SK-N-SH treated with all-trans-retinoic acid at 6 μM for 48 hours (cell line): ENCODE measurements at regions not wholly inside any gene's neighbourhood (a gene's known extent, or its start where the extent isn't known, plus 50 kb on each side); places are given as distances from the start of the nearest gene placed in this dataset.

Experiments
- ATAC-seq: fragments of 200-7000 bp; cut with Tn5 transposase; 3 replicates; pipeline ENCODE4 v1.9.1; 2020; ENCODE audit warnings: mild to moderate bottlenecking, moderate library complexity
- ARNTL ChIP-seq: fragments of 450-650 bp; formaldehyde crosslinking; IDR thresholded peaks from 2 replicates; pipeline ENCODE4 v1.5.0; 2020; ENCODE audit warnings: low read depth, mild to moderate bottlenecking, moderate library complexity, borderline replicate concordance
- BACH2 ChIP-seq: fragments of 250-450 bp; sonication (Bioruptor Pico); IDR thresholded peaks from 2 replicates; pipeline ENCODE4 v1.9.0; 2021; ENCODE audit warnings: mild to moderate bottlenecking, borderline replicate concordance
- CREB5 ChIP-seq: fragments of 250-450 bp; sonication (Bioruptor Pico); IDR thresholded peaks from 2 replicates; pipeline ENCODE4 v1.5.1; 2020; ENCODE audit warnings: low read depth, mild to moderate bottlenecking, moderate library complexity
- CSDC2 ChIP-seq: fragments of 250-450 bp; sonication (Bioruptor Pico); IDR thresholded peaks from 2 replicates; pipeline ENCODE4 v1.5.0; 2020; ENCODE audit warnings: mild to moderate bottlenecking, moderate library complexity
- CSRNP3 ChIP-seq: fragments of 250-450 bp; sonication (Bioruptor Pico); IDR thresholded peaks from 2 replicates; pipeline ENCODE4 v1.5.1; 2021; ENCODE audit warnings: mild to moderate bottlenecking, moderate library complexity
- ESRRG ChIP-seq: fragments of 250-450 bp; sonication (Bioruptor Pico); IDR thresholded peaks from 2 replicates; pipeline ENCODE4 v1.6.1; 2021; ENCODE audit warnings: mild to moderate bottlenecking
- GLIS3 ChIP-seq: fragments of 250-450 bp; sonication (Bioruptor Pico); IDR thresholded peaks from 2 replicates; pipeline ENCODE4 v1.5.0; 2020; ENCODE audit warnings: mild to moderate bottlenecking, moderate library complexity
- ISL1 ChIP-seq: fragments of 250-450 bp; sonication (Bioruptor Pico); IDR thresholded peaks from 2 replicates; pipeline ENCODE4 v2.1.2; 2022; ENCODE audit warnings: mild to moderate bottlenecking, moderate library complexity
- OSR1 ChIP-seq: fragments of 250-450 bp; sonication (Bioruptor Pico); IDR thresholded peaks from 2 replicates; pipeline ENCODE4 v1.8.0; 2022; ENCODE audit warnings: moderate library complexity, mild to moderate bottlenecking, inconsistent platforms
- PATZ1 ChIP-seq: fragments of 250-450 bp; sonication (Bioruptor Pico); IDR thresholded peaks from 2 replicates; pipeline ENCODE4 v1.8.0; 2020; ENCODE audit warnings: mild to moderate bottlenecking, moderate library complexity, borderline replicate concordance
- POU6F1 ChIP-seq: fragments of 250-450 bp; sonication (Bioruptor Pico); IDR thresholded peaks from 2 replicates; pipeline ENCODE4 v1.8.0; 2021; ENCODE audit warnings: low read depth, mild to moderate bottlenecking, moderate library complexity, borderline replicate concordance
- PPARA ChIP-seq: fragments of 250-450 bp; sonication (Bioruptor Pico); IDR thresholded peaks from 2 replicates; pipeline ENCODE4 v1.5.0; 2020; ENCODE audit warnings: mild to moderate bottlenecking, borderline replicate concordance
- RARB ChIP-seq: fragments of 250-450 bp; sonication (Bioruptor Pico); IDR thresholded peaks from 2 replicates; pipeline ENCODE4 v1.8.0; 2021; ENCODE audit warnings: mild to moderate bottlenecking, moderate library complexity
- SNAI2 ChIP-seq: fragments of 250-450 bp; sonication (Bioruptor Pico); IDR thresholded peaks from 2 replicates; pipeline ENCODE4 v1.5.0; 2020; ENCODE audit warnings: mild to moderate bottlenecking, moderate library complexity
- TCF4 ChIP-seq: fragments of 250-450 bp; sonication (Bioruptor Pico); IDR thresholded peaks from 2 replicates; pipeline ENCODE4 v1.8.0; 2021; ENCODE audit warnings: mild to moderate bottlenecking, moderate library complexity, borderline replicate concordance
- TOX ChIP-seq: fragments of 250-450 bp; sonication (Bioruptor Pico); IDR thresholded peaks from 2 replicates; pipeline ENCODE4 v1.8.0; 2021; ENCODE audit warnings: mild to moderate bottlenecking, moderate library complexity, borderline replicate concordance
- TSHZ2 ChIP-seq: fragments of 250-450 bp; sonication (Bioruptor Pico); IDR thresholded peaks from 2 replicates; pipeline ENCODE4 v1.5.0; 2020; ENCODE audit warnings: mild to moderate bottlenecking, moderate library complexity
- ZC3H10 ChIP-seq: fragments of 250-450 bp; sonication (Bioruptor Pico); IDR thresholded peaks from 2 replicates; pipeline ENCODE4 v1.5.1; 2021; ENCODE audit warnings: mild to moderate bottlenecking, moderate library complexity
- ZFP3 ChIP-seq: fragments of 250-450 bp; sonication (Bioruptor Pico); IDR thresholded peaks from 2 replicates; pipeline ENCODE4 v1.5.0; 2020; ENCODE audit warnings: mild to moderate bottlenecking, moderate library complexity
- ZFP30 ChIP-seq: fragments of 450-650 bp; formaldehyde crosslinking; IDR thresholded peaks from 2 replicates; pipeline ENCODE4 v1.5.0; 2022; ENCODE audit warnings: mild to moderate bottlenecking, moderate library complexity
- ZNF565 ChIP-seq: fragments of 450-650 bp; formaldehyde crosslinking; conservative IDR thresholded peaks from 2 replicates; pipeline ENCODE4 v1.5.0; 2020; ENCODE audit warnings: low read depth, mild to moderate bottlenecking, moderate library complexity
- ZNF70 ChIP-seq: fragments of 450-650 bp; formaldehyde crosslinking; IDR thresholded peaks from 2 replicates; pipeline ENCODE4 v1.5.0; 2020; ENCODE audit warnings: mild to moderate bottlenecking, moderate library complexity
- ZNF8 ChIP-seq: fragments of 450-650 bp; formaldehyde crosslinking; IDR thresholded peaks from 2 replicates; pipeline ENCODE4 v1.5.0; 2020; ENCODE audit warnings: mild to moderate bottlenecking, moderate library complexity

GRCh38 chr4:181189751-181190150 is 1053.5 kb upstream of the TENM3 start (continued):
- TF ChIP-seq TOX (CRISPR knock-in tag) = no peak
- no peak for TF ChIP-seq ZFP3 (CRISPR knock-in tag)
- TF ChIP-seq TCF4 = no peak
- TF ChIP-seq ISL1 (CRISPR knock-in tag) = no peak

GRCh38 chr4:181193131-181193930 is 1049.9 kb upstream of the TENM3 start:
- no peak for ATAC-seq
- no peak for TF ChIP-seq TOX (CRISPR knock-in tag)
- TF ChIP-seq, all 23 proteins: peak for 0

GRCh38 chr4:181194096-181194495 is 1049.1 kb upstream of the TENM3 start:
- TF ChIP-seq BACH2 (CRISPR knock-in tag) = no peak
- no peak for TF ChIP-seq CSDC2 (CRISPR knock-in tag)
- no peak for TF ChIP-seq ARNTL (CRISPR knock-in tag)
- no peak for TF ChIP-seq GLIS3 (CRISPR knock-in tag)
- TF ChIP-seq ISL1 (CRISPR knock-in tag) = no peak
- TF ChIP-seq ZNF70 (CRISPR knock-in tag) = no peak
- no peak for TF ChIP-seq ZNF8 (CRISPR knock-in tag)
- TF ChIP-seq ZNF565 = no peak
- TF ChIP-seq CSRNP3 (CRISPR knock-in tag) = no peak
- no peak for TF ChIP-seq RARB (CRISPR knock-in tag)
- TF ChIP-seq PPARA = no peak
- TF ChIP-seq ZC3H10 (CRISPR knock-in tag) = no peak
- TF ChIP-seq TCF4 = no peak
- no peak for TF ChIP-seq PATZ1 (CRISPR knock-in tag)
- TF ChIP-seq ZFP30 = no peak
- TF ChIP-seq TSHZ2 (CRISPR knock-in tag) = no peak
- TF ChIP-seq ZFP3 (CRISPR knock-in tag) = no peak
- TF ChIP-seq CREB5 (CRISPR knock-in tag) = no peak
- TF ChIP-seq TOX (CRISPR knock-in tag) = no peak
- no peak for TF ChIP-seq ESRRG (CRISPR knock-in tag)
- ATAC-seq = no peak

- no peak for ATAC-seq
- TF ChIP-seq ZNF70 (CRISPR knock-in tag) = no peak
- no peak for TF ChIP-seq PPARA
- TF ChIP-seq TCF4 = no peak
- no peak for TF ChIP-seq ISL1 (CRISPR knock-in tag)
- TF ChIP-seq RARB (CRISPR knock-in tag) = no peak
- no peak for TF ChIP-seq CSDC2 (CRISPR knock-in tag)
- no peak for TF ChIP-seq SNAI2 (CRISPR knock-in tag)
- no peak for TF ChIP-seq ARNTL (CRISPR knock-in tag)
- no peak for TF ChIP-seq ZNF8 (CRISPR knock-in tag)
- TF ChIP-seq OSR1 (CRISPR knock-in tag) = no peak
- no peak for TF ChIP-seq POU6F1
- TF ChIP-seq BACH2 (CRISPR knock-in tag) = no peak
- no peak for TF ChIP-seq GLIS3 (CRISPR knock-in tag)
- no peak for TF ChIP-seq CREB5 (CRISPR knock-in tag)
These were observed 1043.1 kb upstream of the TENM3 start for GRCh38 chr4:181200076-181200475.
